ENCODE measurements at regions not wholly inside any gene's neighbourhood (a gene's known extent, or its start where the extent isn't known, plus 50 kb on each side); places are given as distances from the start of the nearest gene placed in this dataset.

DNA sequence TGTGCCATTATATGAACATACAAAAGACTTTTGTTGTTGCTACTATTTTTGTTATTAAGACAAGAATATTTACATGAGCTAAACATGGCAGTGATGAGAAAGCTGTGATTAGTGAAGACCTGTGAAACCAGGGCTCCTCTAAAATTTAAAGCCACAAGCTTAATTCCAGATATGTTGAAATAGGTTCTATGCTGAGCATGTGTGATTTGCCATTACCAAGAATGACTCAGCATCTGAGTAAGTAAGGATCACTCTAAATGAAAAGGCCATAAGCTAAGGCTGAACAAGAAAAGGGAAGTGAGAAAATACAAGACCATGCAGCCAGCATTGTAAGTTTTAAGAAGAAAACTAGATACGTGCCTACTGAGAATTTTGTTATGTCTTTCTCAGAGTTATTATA is 75.9 kb upstream of the CAMK2D start (continued):
- TF ChIP-seq EGR1 (IDR thresholded peaks at IDR 0.05; ENCODE audit: borderline replicate concordance in 1 of 2, low read depth in 2 of 2, low read length in 2 of 2) (no peak), RBBP5 (conservative IDR thresholded peaks at IDR 0.05) (no peak), CHD4 (IDR thresholded peaks at IDR 0.05) (no peak), BACH1 (IDR thresholded peaks at IDR 0.05; ENCODE audit: borderline replicate concordance) (peak; percentile 100), POU2F2 (IDR thresholded peaks at IDR 0.05; ENCODE audit: borderline replicate concordance, low read depth, low read length) (peak; percentile 33; the same call in 1 of the 3 replicates), LARP7 (IDR thresholded peaks at IDR 0.05) (no peak), SUPT20H (IDR thresholded peaks at IDR 0.05; ENCODE audit: borderline replicate concordance, control insufficient read depth, low read depth, low read length) (no peak), CHD1 (IDR thresholded peaks at IDR 0.05; ENCODE audit: low read depth, low read length) (no peak), SIN3A (IDR thresholded peaks at IDR 0.05; ENCODE audit: low read depth, low read length) (no peak), YY1 (IDR thresholded peaks at IDR 0.05; ENCODE audit: low read depth, low read length) (peak; percentile 50; the same call in 1 of the 2 replicates)
- TF ChIP-seq, protein P1, sequence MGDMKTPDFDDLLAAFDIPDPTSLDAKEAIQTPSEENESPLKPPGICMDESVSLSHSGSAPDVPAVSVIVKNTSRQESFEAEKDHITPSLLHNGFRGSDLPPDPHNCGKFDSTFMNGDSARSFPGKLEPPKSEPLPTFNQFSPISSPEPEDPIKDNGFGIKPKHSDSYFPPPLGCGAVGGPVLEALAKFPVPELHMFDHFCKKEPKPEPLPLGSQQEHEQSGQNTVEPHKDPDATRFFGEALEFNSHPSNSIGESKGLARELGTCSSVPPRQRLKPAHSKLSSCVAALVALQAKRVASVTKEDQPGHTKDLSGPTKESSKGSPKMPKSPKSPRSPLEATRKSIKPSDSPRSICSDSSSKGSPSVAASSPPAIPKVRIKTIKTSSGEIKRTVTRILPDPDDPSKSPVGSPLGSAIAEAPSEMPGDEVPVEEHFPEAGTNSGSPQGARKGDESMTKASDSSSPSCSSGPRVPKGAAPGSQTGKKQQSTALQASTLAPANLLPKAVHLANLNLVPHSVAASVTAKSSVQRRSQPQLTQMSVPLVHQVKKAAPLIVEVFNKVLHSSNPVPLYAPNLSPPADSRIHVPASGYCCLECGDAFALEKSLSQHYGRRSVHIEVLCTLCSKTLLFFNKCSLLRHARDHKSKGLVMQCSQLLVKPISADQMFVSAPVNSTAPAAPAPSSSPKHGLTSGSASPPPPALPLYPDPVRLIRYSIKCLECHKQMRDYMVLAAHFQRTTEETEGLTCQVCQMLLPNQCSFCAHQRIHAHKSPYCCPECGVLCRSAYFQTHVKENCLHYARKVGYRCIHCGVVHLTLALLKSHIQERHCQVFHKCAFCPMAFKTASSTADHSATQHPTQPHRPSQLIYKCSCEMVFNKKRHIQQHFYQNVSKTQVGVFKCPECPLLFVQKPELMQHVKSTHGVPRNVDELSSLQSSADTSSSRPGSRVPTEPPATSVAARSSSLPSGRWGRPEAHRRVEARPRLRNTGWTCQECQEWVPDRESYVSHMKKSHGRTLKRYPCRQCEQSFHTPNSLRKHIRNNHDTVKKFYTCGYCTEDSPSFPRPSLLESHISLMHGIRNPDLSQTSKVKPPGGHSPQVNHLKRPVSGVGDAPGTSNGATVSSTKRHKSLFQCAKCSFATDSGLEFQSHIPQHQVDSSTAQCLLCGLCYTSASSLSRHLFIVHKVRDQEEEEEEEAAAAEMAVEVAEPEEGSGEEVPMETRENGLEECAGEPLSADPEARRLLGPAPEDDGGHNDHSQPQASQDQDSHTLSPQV (IDR thresholded peaks at IDR 0.05): no peak
- TF ChIP-seq, protein P2, sequence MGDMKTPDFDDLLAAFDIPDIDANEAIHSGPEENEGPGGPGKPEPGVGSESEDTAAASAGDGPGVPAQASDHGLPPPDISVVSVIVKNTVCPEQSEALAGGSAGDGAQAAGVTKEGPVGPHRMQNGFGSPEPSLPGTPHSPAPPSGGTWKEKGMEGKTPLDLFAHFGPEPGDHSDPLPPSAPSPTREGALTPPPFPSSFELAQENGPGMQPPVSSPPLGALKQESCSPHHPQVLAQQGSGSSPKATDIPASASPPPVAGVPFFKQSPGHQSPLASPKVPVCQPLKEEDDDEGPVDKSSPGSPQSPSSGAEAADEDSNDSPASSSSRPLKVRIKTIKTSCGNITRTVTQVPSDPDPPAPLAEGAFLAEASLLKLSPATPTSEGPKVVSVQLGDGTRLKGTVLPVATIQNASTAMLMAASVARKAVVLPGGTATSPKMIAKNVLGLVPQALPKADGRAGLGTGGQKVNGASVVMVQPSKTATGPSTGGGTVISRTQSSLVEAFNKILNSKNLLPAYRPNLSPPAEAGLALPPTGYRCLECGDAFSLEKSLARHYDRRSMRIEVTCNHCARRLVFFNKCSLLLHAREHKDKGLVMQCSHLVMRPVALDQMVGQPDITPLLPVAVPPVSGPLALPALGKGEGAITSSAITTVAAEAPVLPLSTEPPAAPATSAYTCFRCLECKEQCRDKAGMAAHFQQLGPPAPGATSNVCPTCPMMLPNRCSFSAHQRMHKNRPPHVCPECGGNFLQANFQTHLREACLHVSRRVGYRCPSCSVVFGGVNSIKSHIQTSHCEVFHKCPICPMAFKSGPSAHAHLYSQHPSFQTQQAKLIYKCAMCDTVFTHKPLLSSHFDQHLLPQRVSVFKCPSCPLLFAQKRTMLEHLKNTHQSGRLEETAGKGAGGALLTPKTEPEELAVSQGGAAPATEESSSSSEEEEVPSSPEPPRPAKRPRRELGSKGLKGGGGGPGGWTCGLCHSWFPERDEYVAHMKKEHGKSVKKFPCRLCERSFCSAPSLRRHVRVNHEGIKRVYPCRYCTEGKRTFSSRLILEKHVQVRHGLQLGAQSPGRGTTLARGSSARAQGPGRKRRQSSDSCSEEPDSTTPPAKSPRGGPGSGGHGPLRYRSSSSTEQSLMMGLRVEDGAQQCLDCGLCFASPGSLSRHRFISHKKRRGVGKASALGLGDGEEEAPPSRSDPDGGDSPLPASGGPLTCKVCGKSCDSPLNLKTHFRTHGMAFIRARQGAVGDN (IDR thresholded peaks at IDR 0.05): peak; percentile 78; the same call in 1 of the 2 replicates
- TF ChIP-seq, protein P3, sequence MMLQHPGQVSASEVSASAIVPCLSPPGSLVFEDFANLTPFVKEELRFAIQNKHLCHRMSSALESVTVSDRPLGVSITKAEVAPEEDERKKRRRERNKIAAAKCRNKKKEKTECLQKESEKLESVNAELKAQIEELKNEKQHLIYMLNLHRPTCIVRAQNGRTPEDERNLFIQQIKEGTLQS (IDR thresholded peaks at IDR 0.05; ENCODE audit: borderline replicate concordance, extremely low read depth, low read depth, low read length): no peak
- TF ChIP-seq, protein P4, sequence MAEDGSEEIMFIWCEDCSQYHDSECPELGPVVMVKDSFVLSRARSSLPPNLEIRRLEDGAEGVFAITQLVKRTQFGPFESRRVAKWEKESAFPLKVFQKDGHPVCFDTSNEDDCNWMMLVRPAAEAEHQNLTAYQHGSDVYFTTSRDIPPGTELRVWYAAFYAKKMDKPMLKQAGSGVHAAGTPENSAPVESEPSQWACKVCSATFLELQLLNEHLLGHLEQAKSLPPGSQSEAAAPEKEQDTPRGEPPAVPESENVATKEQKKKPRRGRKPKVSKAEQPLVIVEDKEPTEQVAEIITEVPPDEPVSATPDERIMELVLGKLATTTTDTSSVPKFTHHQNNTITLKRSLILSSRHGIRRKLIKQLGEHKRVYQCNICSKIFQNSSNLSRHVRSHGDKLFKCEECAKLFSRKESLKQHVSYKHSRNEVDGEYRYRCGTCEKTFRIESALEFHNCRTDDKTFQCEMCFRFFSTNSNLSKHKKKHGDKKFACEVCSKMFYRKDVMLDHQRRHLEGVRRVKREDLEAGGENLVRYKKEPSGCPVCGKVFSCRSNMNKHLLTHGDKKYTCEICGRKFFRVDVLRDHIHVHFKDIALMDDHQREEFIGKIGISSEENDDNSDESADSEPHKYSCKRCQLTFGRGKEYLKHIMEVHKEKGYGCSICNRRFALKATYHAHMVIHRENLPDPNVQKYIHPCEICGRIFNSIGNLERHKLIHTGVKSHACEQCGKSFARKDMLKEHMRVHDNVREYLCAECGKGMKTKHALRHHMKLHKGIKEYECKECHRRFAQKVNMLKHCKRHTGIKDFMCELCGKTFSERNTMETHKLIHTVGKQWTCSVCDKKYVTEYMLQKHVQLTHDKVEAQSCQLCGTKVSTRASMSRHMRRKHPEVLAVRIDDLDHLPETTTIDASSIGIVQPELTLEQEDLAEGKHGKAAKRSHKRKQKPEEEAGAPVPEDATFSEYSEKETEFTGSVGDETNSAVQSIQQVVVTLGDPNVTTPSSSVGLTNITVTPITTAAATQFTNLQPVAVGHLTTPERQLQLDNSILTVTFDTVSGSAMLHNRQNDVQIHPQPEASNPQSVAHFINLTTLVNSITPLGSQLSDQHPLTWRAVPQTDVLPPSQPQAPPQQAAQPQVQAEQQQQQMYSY (CRISPR knock-in tag; IDR thresholded peaks at IDR 0.05): no peak
- TF ChIP-seq, protein P5, sequence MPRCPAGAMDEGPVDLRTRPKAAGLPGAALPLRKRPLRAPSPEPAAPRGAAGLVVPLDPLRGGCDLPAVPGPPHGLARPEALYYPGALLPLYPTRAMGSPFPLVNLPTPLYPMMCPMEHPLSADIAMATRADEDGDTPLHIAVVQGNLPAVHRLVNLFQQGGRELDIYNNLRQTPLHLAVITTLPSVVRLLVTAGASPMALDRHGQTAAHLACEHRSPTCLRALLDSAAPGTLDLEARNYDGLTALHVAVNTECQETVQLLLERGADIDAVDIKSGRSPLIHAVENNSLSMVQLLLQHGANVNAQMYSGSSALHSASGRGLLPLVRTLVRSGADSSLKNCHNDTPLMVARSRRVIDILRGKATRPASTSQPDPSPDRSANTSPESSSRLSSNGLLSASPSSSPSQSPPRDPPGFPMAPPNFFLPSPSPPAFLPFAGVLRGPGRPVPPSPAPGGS (IDR thresholded peaks at IDR 0.05; ENCODE audit: borderline replicate concordance, insufficient read depth, low read depth, low read length, poor library complexity, severe bottlenecking): peak; percentile 71
